ENCODE measurements at regions not wholly inside any gene's neighbourhood (a gene's known extent, or its start where the extent isn't known, plus 50 kb on each side); places are given as distances from the start of the nearest gene placed in this dataset.

DNA sequence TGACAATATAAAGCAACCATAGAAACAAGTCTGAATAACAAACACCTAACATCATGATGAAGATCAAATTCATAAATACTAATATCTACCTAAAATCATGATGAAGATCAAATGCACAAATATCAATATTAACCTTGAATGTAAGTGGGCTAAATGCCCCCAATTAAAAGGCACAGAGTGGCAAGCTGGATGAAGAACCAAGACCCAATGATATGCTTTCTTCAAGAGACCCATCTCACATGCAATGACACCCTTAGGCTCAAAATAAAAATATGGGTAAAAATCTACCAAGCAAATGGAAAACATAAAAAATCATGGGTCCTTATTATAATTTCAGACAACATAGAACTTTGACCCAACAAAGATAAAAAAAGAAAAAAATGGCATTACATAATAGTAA, 578.5 kb upstream of the PTCHD4 start:
- TF ChIP-seq, protein P1, sequence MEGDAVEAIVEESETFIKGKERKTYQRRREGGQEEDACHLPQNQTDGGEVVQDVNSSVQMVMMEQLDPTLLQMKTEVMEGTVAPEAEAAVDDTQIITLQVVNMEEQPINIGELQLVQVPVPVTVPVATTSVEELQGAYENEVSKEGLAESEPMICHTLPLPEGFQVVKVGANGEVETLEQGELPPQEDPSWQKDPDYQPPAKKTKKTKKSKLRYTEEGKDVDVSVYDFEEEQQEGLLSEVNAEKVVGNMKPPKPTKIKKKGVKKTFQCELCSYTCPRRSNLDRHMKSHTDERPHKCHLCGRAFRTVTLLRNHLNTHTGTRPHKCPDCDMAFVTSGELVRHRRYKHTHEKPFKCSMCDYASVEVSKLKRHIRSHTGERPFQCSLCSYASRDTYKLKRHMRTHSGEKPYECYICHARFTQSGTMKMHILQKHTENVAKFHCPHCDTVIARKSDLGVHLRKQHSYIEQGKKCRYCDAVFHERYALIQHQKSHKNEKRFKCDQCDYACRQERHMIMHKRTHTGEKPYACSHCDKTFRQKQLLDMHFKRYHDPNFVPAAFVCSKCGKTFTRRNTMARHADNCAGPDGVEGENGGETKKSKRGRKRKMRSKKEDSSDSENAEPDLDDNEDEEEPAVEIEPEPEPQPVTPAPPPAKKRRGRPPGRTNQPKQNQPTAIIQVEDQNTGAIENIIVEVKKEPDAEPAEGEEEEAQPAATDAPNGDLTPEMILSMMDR (IDR thresholded peaks at IDR 0.05), result no peak
- no peak for TF ChIP-seq ZFX (IDR thresholded peaks at IDR 0.05; ENCODE audit: borderline replicate concordance)
